ENCODE measurements at regions not wholly inside any gene's neighbourhood (a gene's known extent, or its start where the extent isn't known, plus 50 kb on each side); places are given as distances from the start of the nearest gene placed in this dataset.

DNA sequence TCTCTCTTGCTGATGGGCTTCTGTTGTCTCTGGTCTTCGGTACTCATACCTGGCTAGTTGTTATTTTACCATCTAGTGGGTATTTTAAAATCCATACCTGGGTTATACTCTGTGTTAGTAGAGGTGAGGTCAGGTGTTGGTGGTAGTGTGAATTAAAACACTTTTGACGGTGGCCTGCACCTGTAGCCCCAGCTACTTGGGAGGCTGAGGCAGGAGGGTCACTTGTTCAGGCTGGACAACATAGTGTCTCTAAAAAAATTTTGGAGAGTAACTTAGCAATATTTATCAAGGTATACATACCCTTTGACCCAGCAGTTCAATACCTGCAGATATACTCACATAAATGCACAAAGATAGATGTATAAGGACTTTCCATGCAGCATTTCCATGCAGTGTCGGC, 55.4 kb downstream of the GSX1 start:
- no peak for DNase-seq (ENCODE audit: extremely low spot score)
- ChIA-PET POLR2A (no interaction called here), CTCF (no interaction called here)
- TF ChIP-seq FOXM1 (IDR thresholded peaks at IDR 0.05; ENCODE audit: borderline replicate concordance) (no peak), SP1 (IDR thresholded peaks at IDR 0.05) (no peak), FOXA1 (IDR thresholded peaks at IDR 0.05) (no peak), ARNT (IDR thresholded peaks at IDR 0.05) (no peak), BHLHE40 (IDR thresholded peaks at IDR 0.05; ENCODE audit: borderline replicate concordance) (no peak), NFRKB (IDR thresholded peaks at IDR 0.05) (no peak), TARDBP (IDR thresholded peaks at IDR 0.05) (no peak), HDGF (IDR thresholded peaks at IDR 0.05; ENCODE audit: borderline replicate concordance) (no peak), FOXK2 (IDR thresholded peaks at IDR 0.05) (no peak), CTBP1 (IDR thresholded peaks at IDR 0.05; ENCODE audit: borderline replicate concordance) (no peak)

DNA sequence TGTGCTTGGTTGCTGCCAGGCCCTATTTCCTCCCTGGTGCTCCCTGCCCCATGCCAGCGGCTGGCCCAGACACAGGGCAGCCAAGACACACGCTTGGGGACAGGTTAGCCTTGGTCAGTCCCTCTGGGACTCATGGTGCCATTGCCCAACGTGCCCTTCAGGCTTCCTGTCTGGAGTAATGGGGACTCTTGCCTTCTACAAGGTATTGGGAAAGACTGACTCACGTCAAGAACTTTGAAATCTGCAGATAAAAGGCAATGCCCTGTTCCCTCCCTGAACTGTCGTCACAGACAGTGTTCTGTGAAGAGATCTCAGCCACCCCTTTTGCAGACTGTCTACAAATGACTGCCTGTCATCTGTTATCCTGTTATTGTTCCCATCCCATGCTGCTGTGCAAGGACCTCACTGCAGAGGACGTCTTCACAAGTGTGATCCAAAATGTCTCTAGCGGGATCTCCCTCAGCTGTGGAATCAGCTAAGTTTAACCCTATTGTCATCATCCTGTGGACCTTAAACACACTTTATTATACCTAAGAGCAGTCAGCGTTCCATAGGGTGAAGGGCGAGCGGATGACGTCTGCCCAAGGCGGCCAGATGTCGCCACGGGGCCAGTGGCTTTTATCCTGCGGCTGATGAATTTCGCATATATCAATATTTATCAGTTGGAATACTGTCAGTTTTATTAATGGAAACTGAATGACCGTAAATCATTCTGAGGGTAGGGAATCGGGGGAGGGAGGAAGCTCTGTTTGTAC, 59.0 kb downstream of the GSX1 start:
- POLR2A ChIA-PET: no interaction called here
- DNase-seq (ENCODE audit: extremely low spot score): no peak
- TF ChIP-seq, protein P1, sequence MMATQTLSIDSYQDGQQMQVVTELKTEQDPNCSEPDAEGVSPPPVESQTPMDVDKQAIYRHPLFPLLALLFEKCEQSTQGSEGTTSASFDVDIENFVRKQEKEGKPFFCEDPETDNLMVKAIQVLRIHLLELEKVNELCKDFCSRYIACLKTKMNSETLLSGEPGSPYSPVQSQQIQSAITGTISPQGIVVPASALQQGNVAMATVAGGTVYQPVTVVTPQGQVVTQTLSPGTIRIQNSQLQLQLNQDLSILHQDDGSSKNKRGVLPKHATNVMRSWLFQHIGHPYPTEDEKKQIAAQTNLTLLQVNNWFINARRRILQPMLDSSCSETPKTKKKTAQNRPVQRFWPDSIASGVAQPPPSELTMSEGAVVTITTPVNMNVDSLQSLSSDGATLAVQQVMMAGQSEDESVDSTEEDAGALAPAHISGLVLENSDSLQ (IDR thresholded peaks at IDR 0.05): no peak
- CTCF ChIA-PET: no interaction called here

DNA sequence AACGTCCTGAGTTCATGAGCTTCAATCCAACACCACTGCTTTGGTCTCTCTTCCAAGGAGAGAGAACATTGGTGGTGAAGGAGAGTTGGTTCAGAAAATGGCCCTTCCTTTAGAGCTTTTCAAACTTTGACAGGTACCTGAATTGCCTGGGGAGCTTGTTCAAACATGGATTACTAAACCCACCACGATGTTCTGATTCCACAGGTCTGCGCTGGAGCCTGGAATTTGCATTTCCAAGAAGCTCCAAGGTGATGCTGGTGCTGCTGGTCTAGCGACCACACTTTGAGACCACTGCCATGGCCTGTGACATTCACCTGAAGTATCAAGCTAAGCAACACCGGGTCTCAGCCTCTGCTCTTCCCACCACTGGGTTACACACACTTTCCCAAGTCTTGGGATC, 60.2 kb downstream of the GSX1 start:
- no peak for TF ChIP-seq FOXM1 (IDR thresholded peaks at IDR 0.05; ENCODE audit: borderline replicate concordance)
- TF ChIP-seq, protein P1 (IDR thresholded peaks at IDR 0.05): no peak
- no peak for TF ChIP-seq SP1 (IDR thresholded peaks at IDR 0.05)
- TF ChIP-seq TARDBP (IDR thresholded peaks at IDR 0.05): no peak
- no peak for TF ChIP-seq ELF4 (IDR thresholded peaks at IDR 0.05)
- TF ChIP-seq SUZ12 (IDR thresholded peaks at IDR 0.05): no peak
- TF ChIP-seq HDGF (IDR thresholded peaks at IDR 0.05; ENCODE audit: borderline replicate concordance): no peak
- TF ChIP-seq CTBP1 (IDR thresholded peaks at IDR 0.05; ENCODE audit: borderline replicate concordance): no peak
- no peak for TF ChIP-seq FOXK2 (IDR thresholded peaks at IDR 0.05)
- TF ChIP-seq LEF1 (IDR thresholded peaks at IDR 0.05; ENCODE audit: borderline replicate concordance): no peak
- no peak for DNase-seq (ENCODE audit: extremely low spot score)
- CTCF ChIA-PET: interaction anchor here (1.2 kb wide), 1 partner anchor 17 kb away, joined by 7 read pairs; no protein-coding TSS in a partner anchor
- POLR2A ChIA-PET: no interaction called here

DNA sequence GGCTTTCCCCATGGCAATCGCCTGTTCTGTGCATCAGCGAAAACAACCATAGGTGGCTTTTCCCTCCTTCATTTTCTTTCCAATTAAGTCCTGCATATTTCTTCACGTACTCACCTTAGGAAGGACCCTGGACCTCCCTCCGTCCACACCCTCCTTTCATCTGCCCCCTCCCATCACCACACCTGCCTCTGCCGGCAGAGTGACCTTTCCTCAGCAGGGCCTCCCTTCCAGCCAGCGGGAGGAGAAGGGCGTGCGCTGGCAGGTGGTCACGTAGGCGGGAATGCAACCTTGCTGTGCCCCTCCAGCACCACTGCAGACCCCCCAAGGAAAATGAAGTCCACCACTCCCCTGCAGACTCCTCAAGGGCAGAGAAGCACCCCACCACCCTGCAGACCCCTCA, 61.1 kb downstream of the GSX1 start:
- POLR2A ChIA-PET: no interaction called here
- DNase-seq (ENCODE audit: extremely low spot score): no peak
- TF ChIP-seq ZNF384 (IDR thresholded peaks at IDR 0.05) (no peak), FOXM1 (IDR thresholded peaks at IDR 0.05; ENCODE audit: borderline replicate concordance) (no peak), FOXK2 (IDR thresholded peaks at IDR 0.05) (no peak), HDGF (IDR thresholded peaks at IDR 0.05; ENCODE audit: borderline replicate concordance) (no peak)
- CTCF ChIA-PET: no interaction called here

DNA sequence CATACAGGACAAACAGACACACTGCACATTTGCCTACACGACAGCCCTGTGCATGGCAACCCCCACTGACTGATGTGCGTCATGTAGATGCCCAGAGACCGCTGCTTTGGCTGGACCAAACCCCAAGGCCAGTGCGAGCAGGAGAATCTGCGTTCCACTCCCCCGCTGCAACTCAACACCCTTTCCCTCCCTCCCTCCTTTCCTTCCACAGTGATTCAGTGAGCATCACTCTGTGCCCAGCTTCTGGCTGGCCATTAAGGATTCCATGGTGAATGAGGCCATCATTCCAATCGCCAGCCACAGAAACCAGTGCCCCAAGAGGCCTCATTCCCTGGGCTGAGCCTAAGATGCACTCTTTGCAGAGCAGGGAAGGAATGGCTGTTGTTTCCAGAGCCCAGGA, 61.6 kb downstream of the GSX1 start:
- POLR2A ChIA-PET: no interaction called here
- DNase-seq (ENCODE audit: extremely low spot score): no peak
- CTCF ChIA-PET: no interaction called here
- TF ChIP-seq ARNT (IDR thresholded peaks at IDR 0.05) (no peak), CTBP1 (IDR thresholded peaks at IDR 0.05; ENCODE audit: borderline replicate concordance) (no peak), FOXK2 (IDR thresholded peaks at IDR 0.05) (no peak), ELF4 (IDR thresholded peaks at IDR 0.05) (no peak), SP1 (IDR thresholded peaks at IDR 0.05) (no peak), BHLHE40 (IDR thresholded peaks at IDR 0.05; ENCODE audit: borderline replicate concordance) (no peak), NFRKB (IDR thresholded peaks at IDR 0.05) (no peak), FOXM1 (IDR thresholded peaks at IDR 0.05; ENCODE audit: borderline replicate concordance) (no peak), SUZ12 (IDR thresholded peaks at IDR 0.05) (no peak), LEF1 (IDR thresholded peaks at IDR 0.05; ENCODE audit: borderline replicate concordance) (no peak), L3MBTL2 (conservative IDR thresholded peaks at IDR 0.05) (no peak), TARDBP (IDR thresholded peaks at IDR 0.05) (no peak), HDGF (IDR thresholded peaks at IDR 0.05; ENCODE audit: borderline replicate concordance) (no peak), FOXA1 (IDR thresholded peaks at IDR 0.05) (no peak), ZNF384 (IDR thresholded peaks at IDR 0.05) (no peak)
- TF ChIP-seq, protein P1 (IDR thresholded peaks at IDR 0.05): no peak

DNA sequence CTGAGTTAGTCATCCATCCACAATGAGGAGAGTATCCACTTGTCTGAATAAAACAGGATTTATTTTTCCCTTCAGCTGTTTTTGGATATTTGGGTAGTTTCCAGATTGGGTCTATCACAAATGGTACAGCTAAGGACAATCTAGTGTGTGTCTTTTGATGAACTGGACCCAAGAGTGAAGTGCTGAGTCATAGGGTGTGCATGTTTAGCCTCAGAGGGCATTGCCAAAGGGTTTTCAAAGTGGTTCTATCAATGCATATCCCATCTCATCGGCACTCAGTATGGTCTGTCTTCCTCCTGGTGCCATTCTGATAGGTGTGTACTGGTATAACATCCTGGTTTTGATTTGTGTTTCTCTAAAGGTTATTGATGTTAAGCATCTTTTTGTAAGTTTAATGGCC, 62.3 kb downstream of the GSX1 start:
- ChIA-PET CTCF (no interaction called here), POLR2A (no interaction called here)
- TF ChIP-seq ELF4 (IDR thresholded peaks at IDR 0.05): no peak
- TF ChIP-seq FOXK2 (IDR thresholded peaks at IDR 0.05): no peak
- no peak for DNase-seq (ENCODE audit: extremely low spot score)

DNA sequence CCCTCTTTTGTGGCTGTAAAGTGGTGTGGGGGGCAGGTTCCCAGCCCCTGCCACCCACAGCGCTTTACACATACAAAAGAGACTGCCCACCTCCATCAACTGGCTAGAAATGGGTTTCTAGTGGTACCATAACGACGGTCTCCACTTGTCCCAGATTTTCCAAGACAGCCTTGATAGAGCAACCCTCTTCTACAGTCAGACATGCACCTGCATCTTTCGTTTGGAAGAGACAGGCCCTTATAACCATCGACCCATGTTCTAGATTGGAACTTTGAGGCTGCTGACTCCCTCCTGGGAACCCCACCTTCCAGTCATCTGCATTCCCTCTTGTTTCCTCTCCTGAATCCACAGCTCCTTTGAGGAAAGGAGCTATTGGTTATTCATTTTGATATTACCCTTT, 63.1 kb downstream of the GSX1 start:
- POLR2A ChIA-PET: no interaction called here
- DNase-seq (ENCODE audit: extremely low spot score): no peak
- CTCF ChIA-PET: interaction anchor here (1.0 kb wide), 1 partner anchor 98 kb away, joined by 3 read pairs; no protein-coding TSS in a partner anchor
- TF ChIP-seq NFRKB (IDR thresholded peaks at IDR 0.05): no peak
- no peak for TF ChIP-seq TARDBP (IDR thresholded peaks at IDR 0.05)
- TF ChIP-seq ARNT (IDR thresholded peaks at IDR 0.05): no peak
- TF ChIP-seq SUZ12 (IDR thresholded peaks at IDR 0.05): no peak
- no peak for TF ChIP-seq SP1 (IDR thresholded peaks at IDR 0.05)
- no peak for TF ChIP-seq FOXA1 (IDR thresholded peaks at IDR 0.05)
- no peak for TF ChIP-seq HDGF (IDR thresholded peaks at IDR 0.05; ENCODE audit: borderline replicate concordance)
- no peak for TF ChIP-seq FOXM1 (IDR thresholded peaks at IDR 0.05; ENCODE audit: borderline replicate concordance)
- TF ChIP-seq FOXK2 (IDR thresholded peaks at IDR 0.05): no peak
- TF ChIP-seq L3MBTL2 (conservative IDR thresholded peaks at IDR 0.05): no peak
- TF ChIP-seq BHLHE40 (IDR thresholded peaks at IDR 0.05; ENCODE audit: borderline replicate concordance): no peak
- no peak for TF ChIP-seq ZNF384 (IDR thresholded peaks at IDR 0.05)
